ENCODE measurements at regions not wholly inside any gene's neighbourhood (a gene's known extent, or its start where the extent isn't known, plus 50 kb on each side); places are given as distances from the start of the nearest gene placed in this dataset.

DNA sequence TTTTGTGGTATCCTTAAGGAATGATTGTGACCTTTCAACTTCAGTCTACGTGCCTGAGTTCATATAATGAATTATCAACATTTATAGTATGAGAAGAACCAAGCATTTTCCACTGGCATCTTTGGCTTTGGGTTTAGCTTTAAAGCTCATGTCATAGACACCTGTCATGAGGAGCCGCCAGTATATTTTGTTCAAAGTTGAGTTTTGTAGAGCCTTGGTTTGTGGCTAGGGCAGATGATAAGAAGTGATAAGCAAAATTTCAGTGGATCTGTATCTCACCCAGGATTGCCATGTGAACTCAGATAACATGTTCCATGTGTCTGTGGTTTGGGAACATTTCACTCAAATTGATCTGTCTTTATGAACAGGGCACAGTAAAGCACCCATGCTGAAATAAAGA lies 873.2 kb downstream of the STPG2 start:
- Histone ChIP-seq H3K9me3 (ENCODE audit: control insufficient read depth, low read length) (no peaks in the 10 kb centered on the region), H3K36me3 (ENCODE audit: control insufficient read depth, insufficient read depth, low read length) (no peaks in the 10 kb centered on the region), H3K4me1 (ENCODE audit: control insufficient read depth, insufficient read depth, low read length) (no peaks in the 10 kb centered on the region), H3K4me3 (ENCODE audit: low read length) (no peak overlapping the region), H3K9ac (ENCODE audit: extremely low read depth, low read length, poor library complexity, severe bottlenecking) (no peak overlapping the region), H3K27ac (ENCODE audit: low read depth, low read length) (no peak overlapping the region), H3K27me3 (ENCODE audit: control insufficient read depth, insufficient read depth, low read length, poor library complexity, severe bottlenecking) (no peaks in the 10 kb centered on the region)
- Mint-ChIP-seq H3K4me1 (no peaks in the 10 kb centered on the region), H3K36me3 (ENCODE audit: low read depth) (no peaks in the 10 kb centered on the region), H3K27me3 (ENCODE audit: insufficient read depth) (no peaks in the 10 kb centered on the region), H3K4me3 (no peak overlapping the region), H3K27ac (no peak overlapping the region), H3K9me3 (peaks cover 3% of the 10 kb centered on the region)
- no peak for TF ChIP-seq CTCF (conservative IDR thresholded peaks at IDR 0.05)
- WGBS, 2 experiments (ENCODE audit: insufficient coverage in 1 of 2, insufficient read length in 1 of 2) = 98 to 100% methylated on average over 2 of the region's 2 CpGs
- DNase-seq = no peak

DNA sequence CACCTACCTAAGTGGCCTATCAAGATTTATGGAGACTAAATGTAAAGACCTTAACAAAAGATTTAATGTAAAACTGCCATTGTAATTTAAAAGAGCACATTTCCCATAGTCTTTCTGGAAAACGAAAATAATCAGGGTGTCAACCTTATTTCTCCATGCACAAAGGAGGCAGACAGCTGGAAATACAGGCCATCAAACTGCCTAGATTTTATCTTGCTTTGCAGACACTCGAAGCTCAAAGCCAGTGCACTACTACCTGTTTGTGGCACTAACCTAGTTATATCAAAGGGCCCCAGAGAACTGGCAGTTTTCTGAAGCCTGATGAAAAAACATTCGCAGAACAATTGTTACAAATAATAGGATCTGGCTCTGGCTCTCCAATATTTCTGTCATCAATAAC lies 863.9 kb downstream of the STPG2 start:
- WGBS, 2 experiments (ENCODE audit: insufficient coverage in 1 of 2, insufficient read length in 1 of 2) = 83 to 96% methylated on average over 3 of the region's 3 CpGs

GRCh38 chr4:97300561-97300960 lies 842.7 kb downstream of the STPG2 start:
- Histone ChIP-seq H3K27ac (ENCODE audit: low read depth, low read length) (no peak overlapping the region), H3K36me3 (ENCODE audit: control insufficient read depth, insufficient read depth, low read length) (no peaks in the 10 kb centered on the region), H3K27me3 (ENCODE audit: control insufficient read depth, insufficient read depth, low read length, poor library complexity, severe bottlenecking) (no peaks in the 10 kb centered on the region), H3K4me1 (ENCODE audit: control insufficient read depth, insufficient read depth, low read length) (no peaks in the 10 kb centered on the region), H3K4me3 (ENCODE audit: low read length) (no peak overlapping the region), H3K9ac (ENCODE audit: extremely low read depth, low read length, poor library complexity, severe bottlenecking) (no peak overlapping the region), H3K9me3 (ENCODE audit: control insufficient read depth, low read length) (peaks cover 20% of the 10 kb centered on the region)
- Mint-ChIP-seq H3K27ac (no peak overlapping the region), H3K27me3 (ENCODE audit: insufficient read depth) (no peaks in the 10 kb centered on the region), H3K4me1 (no peaks in the 10 kb centered on the region), H3K9me3 (peaks cover 8% of the 10 kb centered on the region), H3K4me3 (no peak overlapping the region), H3K36me3 (ENCODE audit: low read depth) (no peaks in the 10 kb centered on the region)
- TF ChIP-seq CTCF (conservative IDR thresholded peaks at IDR 0.05) = peak; percentile 57
- no peak for DNase-seq
- 50 to 69% methylated on average over 2 of the region's 2 CpGs for WGBS, 2 experiments (ENCODE audit: insufficient coverage in 1 of 2, insufficient read length in 1 of 2)

More for the DNA sequence above, 863.9 kb downstream of the STPG2 start:
- H3K4me3 Mint-ChIP-seq = no peak overlapping the region
- no peak overlapping the region for H3K27ac Mint-ChIP-seq
- Histone ChIP-seq H3K4me3 (ENCODE audit: low read length) (no peak overlapping the region), H3K4me1 (ENCODE audit: control insufficient read depth, insufficient read depth, low read length) (no peaks in the 10 kb centered on the region), H3K9me3 (ENCODE audit: control insufficient read depth, low read length) (no peaks in the 10 kb centered on the region), H3K27ac (ENCODE audit: low read depth, low read length) (no peak overlapping the region), H3K36me3 (ENCODE audit: control insufficient read depth, insufficient read depth, low read length) (no peaks in the 10 kb centered on the region), H3K27me3 (ENCODE audit: control insufficient read depth, insufficient read depth, low read length, poor library complexity, severe bottlenecking) (no peaks in the 10 kb centered on the region), H3K9ac (ENCODE audit: extremely low read depth, low read length, poor library complexity, severe bottlenecking) (no peak overlapping the region)
- no peaks in the 10 kb centered on the region for H3K27me3 Mint-ChIP-seq (ENCODE audit: insufficient read depth)
- no peak for TF ChIP-seq CTCF (conservative IDR thresholded peaks at IDR 0.05)
- no peaks in the 10 kb centered on the region for H3K4me1 Mint-ChIP-seq
- H3K36me3 Mint-ChIP-seq (ENCODE audit: low read depth) = peaks cover 9% of the 10 kb centered on the region
- H3K9me3 Mint-ChIP-seq = peaks cover 20% of the 10 kb centered on the region
- DNase-seq = no peak
